Transverse colon (tissue), 4 donors: ENCODE measurements at regions not wholly inside any gene's neighbourhood (a gene's known extent, or its start where the extent isn't known, plus 50 kb on each side); places are given as distances from the start of the nearest gene placed in this dataset.

Experiments used
- CTCF ChIP-seq, 5 experiments: fragments of 200-600 bp in 3 of 5; fragments of 450-650 bp in 2 of 5; sonication (generic) in 3 of 5; IDR thresholded peaks; 1 replicate in 2 of 5; 2 replicates in 3 of 5; pipeline ENCODE4 v1.5.1; 2016 to 2017; ENCODE audit warnings: antibody characterized with exemption in 5 of 5, inconsistent platforms in 3 of 5, mild to moderate bottlenecking in 2 of 5, moderate library complexity in 1 of 5
- EP300 ChIP-seq: sonication (generic); formaldehyde crosslinking; IDR thresholded peaks from one replicate; pipeline ENCODE4 v1.6.1; 2017; ENCODE audit warnings: antibody characterized with exemption, low read depth
- POLR2A ChIP-seq: fragments of 450-650 bp; IDR thresholded peaks from one replicate; pipeline ENCODE4 v1.6.1; 2016; ENCODE audit warnings: antibody characterized with exemption, mild to moderate bottlenecking, moderate library complexity
- POLR2AphosphoS5 ChIP-seq, 3 donors: sonication (generic); formaldehyde crosslinking; IDR thresholded peaks; one replicate each; pipeline ENCODE4 v1.6.1; 2016; ENCODE audit warnings: antibody characterized with exemption in 3 of 3

- TF ChIP-seq CTCF (IDR thresholded peaks at IDR 0.05), result no peak
- TF ChIP-seq EP300, result no peak
- TF ChIP-seq POLR2A, result no peak
- no peak for TF ChIP-seq POLR2AphosphoS5 (IDR thresholded peaks at IDR 0.05)
Observed at GRCh38 chr17:13962716-13963240, 106.5 kb upstream of the COX10 start.
